Endothelial cell of umbilical vein (primary cell): ENCODE measurements at regions not wholly inside any gene's neighbourhood (a gene's known extent, or its start where the extent isn't known, plus 50 kb on each side); places are given as distances from the start of the nearest gene placed in this dataset.

Experiments
- BruUV-seq: library from RNA; stranded (reverse); fragments of 400-500 nt; replicated peaks from 2 replicates; lab custom pipeline; 2021; lab: Mats Ljungman, UMichigan
- CTCF ChIA-PET: fragments of 300-600, 350-600 bp; sonication (Branson Sonifier 250); formaldehyde crosslinking; loops from one replicate; lab custom pipeline; 2021; ENCODE audit warnings: antibody characterized with exemption, inconsistent platforms; lab: Charles Lee
- POLR2A ChIA-PET: fragments of 300-600, 350-600 bp; sonication (Branson Sonifier 250); formaldehyde crosslinking; loops from one replicate; lab custom pipeline; 2021; ENCODE audit warnings: antibody characterized with exemption, inconsistent platforms; lab: Charles Lee
- DNase-seq: peaks from one replicate; pipeline ENCODE4 v3.0.0-alpha.2; 2011; ENCODE audit warnings: low read depth, low spot score
- FAIRE-seq: peaks from 2 replicates; lab custom pipeline; 2011; peaks lifted over from hg19 to GRCh38; lab: Jason Lieb, UNC
- H2AFZ ChIP-seq: 2 replicates; pipeline ENCODE4 v1.6.0; 2012; ENCODE audit warnings: low read depth, low read length, control low read depth, inconsistent platforms
- H3K27ac ChIP-seq: 2 replicates; pipeline ENCODE4 v1.5.1; 2011; ENCODE audit warnings: low read depth, mild to moderate bottlenecking, control low read depth, low read length, moderate library complexity; ENCODE audit not compliant: insufficient read depth
- H3K27me3 ChIP-seq, 2 experiments: 2 replicates each; pipeline versions ENCODE4 v1.6.0 to v1.6.1; 2011; ENCODE audit warnings: low read length in 2 of 2, mixed read lengths in 1 of 2; ENCODE audit not compliant: control insufficient read depth in 2 of 2, insufficient read depth in 2 of 2
- H3K36me3 ChIP-seq, 2 experiments: 2 replicates in 1 of 2; 3 replicates in 1 of 2; pipeline ENCODE4 v1.5.1; 2011; ENCODE audit warnings: low read length in 2 of 2, mild to moderate bottlenecking in 1 of 2, moderate library complexity in 1 of 2; ENCODE audit not compliant: control insufficient read depth in 2 of 2, insufficient read depth in 2 of 2; ENCODE audit errors: extremely low read depth in 1 of 2
- H3K4me1 ChIP-seq: 3 replicates; pipeline ENCODE4 v1.5.1; 2011; ENCODE audit warnings: mild to moderate bottlenecking, low read length; ENCODE audit not compliant: control insufficient read depth, insufficient read depth; ENCODE audit errors: extremely low read depth
- H3K4me2 ChIP-seq: 2 replicates; pipeline ENCODE4 v1.6.1; 2011; ENCODE audit warnings: low read length, control low read depth, mixed read lengths; ENCODE audit not compliant: insufficient read depth
- H3K4me3 ChIP-seq, 3 experiments: fragments of 200-600 bp in 1 of 3; sonication (generic), shearing (Covaris generic) in 1 of 3; replicated peaks in 1 of 3; 2 replicates each; pipeline ENCODE4 v1.5.1; 2011 to 2016; ENCODE audit warnings: control low read depth in 3 of 3, low read length in 3 of 3, mild to moderate bottlenecking in 2 of 3, inconsistent platforms in 1 of 3, low read depth in 1 of 3, moderate library complexity in 1 of 3; ENCODE audit not compliant: insufficient read depth in 1 of 3
- H3K79me2 ChIP-seq: 2 replicates; pipeline ENCODE4 v1.6.0; 2012; ENCODE audit warnings: low read length, inconsistent platforms; ENCODE audit not compliant: control insufficient read depth, insufficient read depth
- H3K9ac ChIP-seq: replicated peaks from 2 replicates; pipeline ENCODE3; 2011; ENCODE audit warnings: low read length, control low read depth; ENCODE audit not compliant: insufficient read depth; ENCODE audit errors: extremely low read depth
- H3K9me1 ChIP-seq: replicated peaks from 3 replicates; pipeline ENCODE4 v1.6.0; 2011; ENCODE audit warnings: mild to moderate bottlenecking, low read length; ENCODE audit not compliant: control insufficient read depth, insufficient read depth; ENCODE audit errors: extremely low read depth
- H3K9me3 ChIP-seq: replicated peaks from 2 replicates; pipeline ENCODE4 v1.5.1; 2012; ENCODE audit warnings: low read length, inconsistent platforms; ENCODE audit not compliant: control insufficient read depth, insufficient read depth
- H4K20me1 ChIP-seq: replicated peaks from 2 replicates; pipeline ENCODE3; 2011; ENCODE audit warnings: mild to moderate bottlenecking, low read length; ENCODE audit not compliant: control insufficient read depth, insufficient read depth; ENCODE audit errors: extremely low read depth
- EZH2 ChIP-seq: IDR thresholded peaks from 2 replicates; pipeline ENCODE4 v1.6.1; 2012; ENCODE audit warnings: borderline replicate concordance, low read depth, mild to moderate bottlenecking, moderate library complexity, low read length, inconsistent platforms; ENCODE audit not compliant: severe bottlenecking
- FOS ChIP-seq: IDR thresholded peaks from 2 replicates; pipeline ENCODE4 v1.6.1; 2011; ENCODE audit warnings: mild to moderate bottlenecking, low read length, moderate library complexity, borderline replicate concordance; ENCODE audit not compliant: insufficient read depth
- JUN ChIP-seq: IDR thresholded peaks from 2 replicates; pipeline ENCODE4 v1.6.1; 2011; ENCODE audit warnings: borderline replicate concordance, low read depth; ENCODE audit not compliant: insufficient read length, insufficient read depth
- MAX ChIP-seq: IDR thresholded peaks from 2 replicates; pipeline ENCODE4 v1.6.1; 2011; ENCODE audit not compliant: insufficient read depth, insufficient read length
- MYC ChIP-seq: IDR thresholded peaks from one replicate; pipeline ENCODE4 v1.6.1; 2011; ENCODE audit warnings: mild to moderate bottlenecking, low read depth, low read length
- POLR2A ChIP-seq: IDR thresholded peaks from 2 replicates; pipeline ENCODE4 v1.6.1; 2012; ENCODE audit warnings: low read depth, mild to moderate bottlenecking, control low read depth, low read length
- POLR2AphosphoS5 ChIP-seq: IDR thresholded peaks from 2 replicates; pipeline ENCODE4 v1.6.1; 2012; ENCODE audit warnings: low read depth, mild to moderate bottlenecking, control low read depth, low read length, moderate library complexity; ENCODE audit not compliant: insufficient read depth
- dilution Hi-C: fragments of 300-500 bp; cut with MboI; formaldehyde crosslinking; loops from one replicate; pipeline ENCODE4 v1.15.0; 2019; ENCODE audit warnings: low sequenced_read_pairs; ENCODE audit not compliant: extremely low pct_ligation_motif_present
- intact Hi-C: fragments of 100-400 bp; cut with micrococcal nuclease; formaldehyde crosslinking; loops from one replicate; pipeline ENCODE4 v1.10.0; 2022

- intact Hi-C loops: loop anchor here (5.0 kb wide), 1 partner anchor 324 kb away; no protein-coding TSS in a partner anchor
- H3K27me3 ChIP-seq: peaks cover 0 to 2% of the 10 kb centered on the region in 2 experiments
- H3K9me1 ChIP-seq: no peaks in the 10 kb centered on the region
- H4K20me1 ChIP-seq: no peaks in the 10 kb centered on the region
- H3K4me1 ChIP-seq: peaks cover 7% of the 10 kb centered on the region
- TF ChIP-seq MYC (no peak), POLR2AphosphoS5 (no peak), POLR2A (no peak), JUN (no peak), FOS (no peak), EZH2 (no peak), MAX (no peak)
- H3K79me2 ChIP-seq: no peaks in the 10 kb centered on the region
- H2AFZ ChIP-seq: no peak overlapping the region
- no peaks in the 10 kb centered on the region for H3K9me3 ChIP-seq
- no peak overlapping the region for H3K27ac ChIP-seq
- ChIA-PET CTCF (interaction anchor here (1.1 to 1.5 kb wide), 2 partner anchors 39 to 95 kb away, joined by 3 to 4 read pairs; no protein-coding TSS in a partner anchor), POLR2A (no interaction called here)
- no TSS peak for BruUV-seq
- no peak overlapping the region for H3K9ac ChIP-seq
- no peak for DNase-seq
- no peak overlapping the region for H3K4me2 ChIP-seq
- no peaks in the 10 kb centered on the region for H3K36me3 ChIP-seq
- H3K4me3 ChIP-seq: no peak overlapping the region
- dilution Hi-C loops: no loop called here
- FAIRE-seq: no peak
Measured at GRCh38 chr11:110526323-110526722, 96.6 kb downstream of the FDX1 start.
